KMS-11 (cell line): ENCODE measurements at regions not wholly inside any gene's neighbourhood (a gene's known extent, or its start where the extent isn't known, plus 50 kb on each side); places are given as distances from the start of the nearest gene placed in this dataset.

Experiments used
- H2AFZ ChIP-seq: fragments of 200-600 bp; sonication (generic); 2 replicates; pipeline ENCODE4 v1.6.1; 2016; ENCODE audit warnings: antibody characterized with exemption, mixed run types, low read depth
- H3K27ac ChIP-seq: fragments of 200-600 bp; sonication (generic); 2 replicates; pipeline ENCODE4 v1.6.1; 2016; ENCODE audit warnings: mild to moderate bottlenecking, mixed run types
- H3K27me3 ChIP-seq: fragments of 200-600 bp; sonication (generic); 2 replicates; pipeline ENCODE4 v1.6.1; 2017; ENCODE audit warnings: mild to moderate bottlenecking, low read depth, mixed run types, moderate library complexity; ENCODE audit not compliant: insufficient read depth
- H3K36me3 ChIP-seq: fragments of 200-600 bp; sonication (generic); 2 replicates; pipeline ENCODE4 v1.6.1; 2017; ENCODE audit warnings: mild to moderate bottlenecking, mixed run types; ENCODE audit not compliant: insufficient read depth
- H3K4me1 ChIP-seq: fragments of 200-600 bp; sonication (generic); 2 replicates; pipeline ENCODE4 v1.6.1; 2016; ENCODE audit warnings: mild to moderate bottlenecking, low read depth, mixed run types; ENCODE audit not compliant: poor library complexity, severe bottlenecking
- H3K4me2 ChIP-seq: fragments of 200-600 bp; sonication (generic); 2 replicates; pipeline ENCODE4 v1.7.0; 2016; ENCODE audit warnings: mild to moderate bottlenecking, mixed run types
- H3K4me3 ChIP-seq: fragments of 200-600 bp; sonication (generic); IDR thresholded peaks from 2 replicates; pipeline ENCODE4 v1.6.1; 2017; ENCODE audit warnings: low read depth, low read length, mixed read lengths; ENCODE audit not compliant: insufficient read depth
- H3K79me2 ChIP-seq: fragments of 200-600 bp; sonication (generic); 2 replicates; pipeline ENCODE4 v1.6.1; 2016; ENCODE audit warnings: low read depth, mixed run types; ENCODE audit not compliant: insufficient read depth
- H3K9ac ChIP-seq: fragments of 200-600 bp; sonication (generic); 2 replicates; pipeline ENCODE4 v1.6.1; 2016; ENCODE audit warnings: mild to moderate bottlenecking, mixed run types
- H4K20me1 ChIP-seq: fragments of 200-600 bp; sonication (generic); 2 replicates; pipeline ENCODE4 v1.6.1; 2016; ENCODE audit warnings: mild to moderate bottlenecking, mixed run types; ENCODE audit not compliant: insufficient read depth
- CTCF ChIP-seq: fragments of 200-600 bp; sonication (generic); conservative IDR thresholded peaks from 2 replicates; pipeline ENCODE4 v1.6.1; 2017; ENCODE audit warnings: low read depth, mild to moderate bottlenecking, antibody characterized with exemption, low read length, moderate library complexity, mixed read lengths

GRCh38 chr22:47898946-47899345, 1136.5 kb downstream of the TBC1D22A start:
- Histone ChIP-seq H3K4me1 (no peaks in the 10 kb centered on the region), H3K36me3 (no peaks in the 10 kb centered on the region), H3K27me3 (no peaks in the 10 kb centered on the region), H3K4me2 (no peak overlapping the region), H3K4me3 (no peak overlapping the region), H3K9ac (no peak overlapping the region), H3K27ac (no peak overlapping the region), H3K79me2 (no peaks in the 10 kb centered on the region), H4K20me1 (no peaks in the 10 kb centered on the region), H2AFZ (no peak overlapping the region)
- no peak for TF ChIP-seq CTCF

GRCh38 chr22:47891609-47892008, 1129.2 kb downstream of the TBC1D22A start:
- H3K4me2 ChIP-seq = no peak overlapping the region
- no peaks in the 10 kb centered on the region for H3K79me2 ChIP-seq
- no peak overlapping the region for H2AFZ ChIP-seq
- TF ChIP-seq CTCF = no peak
- H3K27ac ChIP-seq = no peak overlapping the region
- H4K20me1 ChIP-seq = no peaks in the 10 kb centered on the region
- no peak overlapping the region for H3K4me3 ChIP-seq
- H3K27me3 ChIP-seq = no peaks in the 10 kb centered on the region
- H3K9ac ChIP-seq = no peak overlapping the region
- no peaks in the 10 kb centered on the region for H3K36me3 ChIP-seq
- H3K4me1 ChIP-seq = no peaks in the 10 kb centered on the region

- Histone ChIP-seq H4K20me1 (no peaks in the 10 kb centered on the region), H3K79me2 (no peaks in the 10 kb centered on the region), H3K4me1 (no peaks in the 10 kb centered on the region), H3K4me2 (no peak overlapping the region), H3K27ac (no peak overlapping the region), H3K9ac (no peak overlapping the region), H2AFZ (no peak overlapping the region), H3K36me3 (no peaks in the 10 kb centered on the region), H3K27me3 (no peaks in the 10 kb centered on the region), H3K4me3 (no peak overlapping the region)
- no peak for TF ChIP-seq CTCF
These were observed 1126.4 kb downstream of the TBC1D22A start for GRCh38 chr22:47888817-47889216.

GRCh38 chr22:47884775-47885174, 1122.3 kb downstream of the TBC1D22A start:
- H4K20me1 ChIP-seq = no peaks in the 10 kb centered on the region
- no peak overlapping the region for H3K4me2 ChIP-seq
- no peak for TF ChIP-seq CTCF
- no peak overlapping the region for H2AFZ ChIP-seq
- no peaks in the 10 kb centered on the region for H3K27me3 ChIP-seq
- H3K36me3 ChIP-seq = no peaks in the 10 kb centered on the region
- no peak overlapping the region for H3K9ac ChIP-seq
- no peaks in the 10 kb centered on the region for H3K4me1 ChIP-seq
- H3K79me2 ChIP-seq = no peaks in the 10 kb centered on the region
- no peak overlapping the region for H3K4me3 ChIP-seq
- H3K27ac ChIP-seq = no peak overlapping the region

- H2AFZ ChIP-seq = no peak overlapping the region
- no peak overlapping the region for H3K4me3 ChIP-seq
- H3K9ac ChIP-seq = no peak overlapping the region
- no peak overlapping the region for H3K4me2 ChIP-seq
- H3K27me3 ChIP-seq = no peaks in the 10 kb centered on the region
- H3K36me3 ChIP-seq = no peaks in the 10 kb centered on the region
- H3K79me2 ChIP-seq = no peaks in the 10 kb centered on the region
- H4K20me1 ChIP-seq = no peaks in the 10 kb centered on the region
- no peak overlapping the region for H3K27ac ChIP-seq
- no peak for TF ChIP-seq CTCF
- no peaks in the 10 kb centered on the region for H3K4me1 ChIP-seq
These were observed 1121.8 kb downstream of the TBC1D22A start for GRCh38 chr22:47884200-47884599.
